AG04450 (cell line): ENCODE measurements at regions not wholly inside any gene's neighbourhood (a gene's known extent, or its start where the extent isn't known, plus 50 kb on each side); places are given as distances from the start of the nearest gene placed in this dataset.

Experiments
- CTCF ChIA-PET: fragments of 300-600, 350-600 bp; formaldehyde crosslinking; extraction: SDS; loops from one replicate; lab custom pipeline; 2022; ENCODE audit warnings: antibody characterized with exemption, inconsistent platforms; lab: Charles Lee
- POLR2A ChIA-PET: fragments of 350-600 bp; formaldehyde crosslinking; extraction: SDS; loops from one replicate; lab custom pipeline; 2021; ENCODE audit warnings: antibody characterized with exemption, inconsistent platforms; lab: Yijun Ruan, JAX
- DNase-seq: peaks from one replicate; pipeline ENCODE4 v3.0.0-alpha.2; 2011; ENCODE audit warnings: low read depth, low spot score
- H3K27ac ChIP-seq: one replicate; pipeline ENCODE4 v1.5.1; 2012; ENCODE audit warnings: low read depth, low read length, control low read depth
- H3K27me3 ChIP-seq: one replicate; pipeline ENCODE4 v1.6.0; 2012; ENCODE audit warnings: low read length; ENCODE audit not compliant: control insufficient read depth, insufficient read depth
- H3K4me3 ChIP-seq: 2 replicates; pipeline ENCODE4 v1.5.1; 2011; ENCODE audit warnings: mild to moderate bottlenecking, low read depth, low read length, control low read depth
- H3K9me3 ChIP-seq: 2 replicates; pipeline ENCODE4 v1.5.1; 2012; ENCODE audit warnings: low read length; ENCODE audit not compliant: control insufficient read depth, insufficient read depth
- TF ChIP-seq, protein P1 (sequence below): IDR thresholded peaks from 2 replicates; pipeline ENCODE4 v1.5.1; 2011; ENCODE audit warnings: low read depth, low read length, control low read depth, inconsistent platforms

DNA sequence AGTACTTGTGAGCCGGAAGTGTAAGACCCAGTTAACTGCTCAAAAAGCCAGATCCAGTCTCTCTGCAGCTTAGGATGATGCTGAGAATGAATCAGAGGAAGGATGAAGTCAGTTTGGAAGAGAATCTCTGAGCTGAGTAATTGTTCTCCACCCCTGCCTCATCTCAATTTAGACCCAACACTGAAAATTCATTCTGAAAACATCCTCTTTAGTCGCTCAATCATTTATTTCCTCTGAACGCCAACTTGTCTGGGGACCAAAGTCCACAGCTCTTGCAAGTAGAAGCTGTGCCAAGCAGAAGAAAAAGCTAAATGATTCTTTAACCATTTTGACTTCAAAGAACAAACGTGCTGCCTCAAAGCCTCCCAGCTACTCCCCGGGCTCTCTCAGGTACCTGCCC lies 177.1 kb upstream of the KLHL29 start:
- Histone ChIP-seq H3K9me3 (no peaks in the 10 kb centered on the region), H3K4me3 (no peak overlapping the region), H3K27me3 (no peaks in the 10 kb centered on the region), H3K27ac (no peak overlapping the region)
- POLR2A ChIA-PET: interaction anchor here (0.6 kb wide), 1 partner anchor 79 kb away, joined by 3 read pairs; no protein-coding TSS in a partner anchor
- DNase-seq: no peak
- TF ChIP-seq, protein P1, sequence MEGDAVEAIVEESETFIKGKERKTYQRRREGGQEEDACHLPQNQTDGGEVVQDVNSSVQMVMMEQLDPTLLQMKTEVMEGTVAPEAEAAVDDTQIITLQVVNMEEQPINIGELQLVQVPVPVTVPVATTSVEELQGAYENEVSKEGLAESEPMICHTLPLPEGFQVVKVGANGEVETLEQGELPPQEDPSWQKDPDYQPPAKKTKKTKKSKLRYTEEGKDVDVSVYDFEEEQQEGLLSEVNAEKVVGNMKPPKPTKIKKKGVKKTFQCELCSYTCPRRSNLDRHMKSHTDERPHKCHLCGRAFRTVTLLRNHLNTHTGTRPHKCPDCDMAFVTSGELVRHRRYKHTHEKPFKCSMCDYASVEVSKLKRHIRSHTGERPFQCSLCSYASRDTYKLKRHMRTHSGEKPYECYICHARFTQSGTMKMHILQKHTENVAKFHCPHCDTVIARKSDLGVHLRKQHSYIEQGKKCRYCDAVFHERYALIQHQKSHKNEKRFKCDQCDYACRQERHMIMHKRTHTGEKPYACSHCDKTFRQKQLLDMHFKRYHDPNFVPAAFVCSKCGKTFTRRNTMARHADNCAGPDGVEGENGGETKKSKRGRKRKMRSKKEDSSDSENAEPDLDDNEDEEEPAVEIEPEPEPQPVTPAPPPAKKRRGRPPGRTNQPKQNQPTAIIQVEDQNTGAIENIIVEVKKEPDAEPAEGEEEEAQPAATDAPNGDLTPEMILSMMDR: no peak
- CTCF ChIA-PET: interaction anchor here (1.9 kb wide), 1 partner anchor 8 kb away, joined by 8 read pairs; no protein-coding TSS in a partner anchor

DNA sequence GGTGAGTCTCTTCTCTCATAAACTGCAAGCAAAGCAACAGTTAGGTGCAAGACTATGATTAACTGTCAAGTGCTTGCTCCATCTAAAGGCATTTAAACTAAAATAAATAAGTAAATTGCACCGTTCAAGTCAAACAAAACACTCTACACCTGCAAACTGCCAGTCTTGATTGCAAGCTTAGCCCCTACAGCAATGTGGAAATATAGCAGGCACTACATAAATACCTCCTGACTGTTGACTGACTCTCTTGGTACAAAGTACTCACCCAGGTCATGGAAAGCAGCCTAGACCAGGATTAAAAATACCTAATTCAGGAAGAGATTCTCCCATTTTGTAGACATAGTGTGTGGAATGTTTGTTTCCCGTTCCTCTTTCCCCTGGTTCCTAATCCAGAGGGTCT lies 176.6 kb upstream of the KLHL29 start:
- Histone ChIP-seq H3K27ac (no peak overlapping the region), H3K4me3 (no peak overlapping the region), H3K9me3 (no peaks in the 10 kb centered on the region), H3K27me3 (no peaks in the 10 kb centered on the region)
- ChIA-PET CTCF (interaction anchor here (1.9 kb wide), 1 partner anchor 9 kb away, joined by 8 read pairs; no protein-coding TSS in a partner anchor), POLR2A (interaction anchor here (0.6 kb wide), 1 partner anchor 78 kb away, joined by 3 read pairs; no protein-coding TSS in a partner anchor)
- TF ChIP-seq, protein P1: no peak
- DNase-seq: no peak

DNA sequence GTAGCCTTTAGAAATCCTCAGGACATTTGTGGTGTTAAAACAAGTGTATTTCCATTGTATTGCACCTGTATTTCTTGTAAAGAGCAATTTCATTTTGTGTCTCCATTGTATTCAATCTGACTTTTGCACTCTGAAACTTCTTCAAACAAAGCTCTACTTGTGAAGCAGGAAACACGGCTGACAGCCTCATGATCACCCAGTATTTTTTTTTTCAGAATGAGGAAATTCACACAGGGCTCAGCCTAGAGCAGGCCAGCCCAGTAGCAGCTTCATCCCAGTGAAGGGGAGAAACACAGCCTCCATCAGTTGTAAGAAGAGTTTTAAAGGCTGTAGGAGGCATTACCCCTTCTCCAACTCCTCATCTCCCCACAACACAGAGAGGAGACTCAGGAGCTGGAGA lies 175.9 kb upstream of the KLHL29 start:
- POLR2A ChIA-PET: no interaction called here
- no peaks in the 10 kb centered on the region for H3K27me3 ChIP-seq

DNA sequence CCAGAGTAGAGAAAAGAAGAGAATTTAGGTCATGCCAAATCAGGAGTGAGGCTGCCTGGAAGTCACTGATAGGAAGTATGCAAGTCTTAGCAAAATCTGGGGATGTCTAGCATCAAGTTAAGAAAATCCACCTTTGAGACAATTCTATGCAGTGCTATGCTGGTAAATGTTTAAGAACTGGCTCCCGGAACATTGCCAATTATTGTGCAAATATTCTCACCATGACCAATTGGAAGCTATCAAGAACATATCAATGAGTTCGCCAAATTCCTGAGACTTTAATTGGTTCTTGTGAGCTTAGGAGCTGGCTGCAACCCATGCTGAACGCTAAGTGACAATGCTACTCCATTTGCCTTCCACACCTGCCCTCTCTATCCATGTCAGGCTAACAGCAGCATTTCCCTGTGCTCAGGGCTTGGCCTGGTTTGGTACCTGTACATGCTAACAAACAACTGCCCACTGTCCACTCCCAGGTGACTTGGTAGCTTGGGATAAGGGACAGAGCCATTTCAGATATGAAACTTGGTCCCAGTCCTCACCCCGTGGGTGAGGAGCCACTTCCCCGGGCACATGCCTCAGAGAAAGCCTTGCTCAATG lies 172.9 kb upstream of the KLHL29 start:
- POLR2A ChIA-PET: no interaction called here
- DNase-seq: no peak
- TF ChIP-seq, protein P1: no peak
- H3K27ac ChIP-seq: no peak overlapping the region
- no peaks in the 10 kb centered on the region for H3K9me3 ChIP-seq
- CTCF ChIA-PET: no interaction called here
- no peak overlapping the region for H3K4me3 ChIP-seq
- no peaks in the 10 kb centered on the region for H3K27me3 ChIP-seq

More for the DNA sequence above, 175.9 kb upstream of the KLHL29 start:
- TF ChIP-seq, protein P1: no peak
- Histone ChIP-seq H3K4me3 (no peak overlapping the region), H3K27ac (no peak overlapping the region), H3K9me3 (no peaks in the 10 kb centered on the region)
- no peak for DNase-seq
- CTCF ChIA-PET: interaction anchor here (1.9 kb wide), 1 partner anchor 10 kb away, joined by 8 read pairs; no protein-coding TSS in a partner anchor

DNA sequence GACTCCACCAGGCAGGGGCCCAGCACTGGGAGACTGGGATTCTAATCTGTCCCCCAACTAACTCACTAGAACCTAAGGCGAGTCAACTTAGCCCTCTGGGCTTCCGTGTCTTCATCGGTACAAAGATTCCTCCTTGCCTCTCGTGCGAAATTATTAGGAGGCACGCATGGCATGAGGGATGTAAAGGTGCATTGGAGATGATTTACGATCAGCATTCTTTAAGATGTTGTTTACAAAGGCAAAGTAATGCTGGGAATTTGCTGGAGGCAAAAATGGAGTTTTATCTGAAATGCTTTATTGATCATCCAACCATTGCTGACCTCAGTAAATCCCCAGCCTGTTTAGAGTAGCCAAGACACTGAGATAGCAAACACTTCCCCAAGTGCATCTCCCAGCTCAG lies 171.8 kb upstream of the KLHL29 start:
- Histone ChIP-seq H3K27ac (no peak overlapping the region), H3K27me3 (no peaks in the 10 kb centered on the region), H3K4me3 (no peak overlapping the region), H3K9me3 (no peaks in the 10 kb centered on the region)
- CTCF ChIA-PET: no interaction called here
- DNase-seq: no peak
- POLR2A ChIA-PET: no interaction called here
- TF ChIP-seq, protein P1: no peak
